ENCODE measurements at regions not wholly inside any gene's neighbourhood (a gene's known extent, or its start where the extent isn't known, plus 50 kb on each side); places are given as distances from the start of the nearest gene placed in this dataset.
"Not testable (repeated sequence)": the region's sequence is repeated elsewhere in the genome, so short reads cannot be mapped to it uniquely, and the experiment has no call there.

DNA sequence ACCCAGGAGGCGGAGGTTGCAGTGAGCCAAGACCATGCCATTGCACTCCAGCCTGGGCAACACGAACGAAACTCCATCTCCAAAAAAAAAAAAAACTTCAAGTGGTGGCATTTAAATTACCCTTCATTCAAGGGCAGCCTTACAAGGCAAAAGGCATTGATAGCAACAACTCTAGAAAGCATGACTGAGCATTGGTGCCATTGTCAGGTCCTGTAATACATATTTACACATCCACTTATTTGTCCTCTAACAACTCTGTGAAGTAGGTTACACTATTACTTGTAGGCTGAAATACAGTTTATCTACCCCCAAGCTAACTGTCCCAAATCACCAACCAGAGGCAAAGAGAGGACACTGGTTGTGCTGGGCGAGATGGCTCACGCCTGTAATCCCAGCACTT lies 52.7 kb upstream of the LARP1 start:
- TF ChIP-seq, protein P1, sequence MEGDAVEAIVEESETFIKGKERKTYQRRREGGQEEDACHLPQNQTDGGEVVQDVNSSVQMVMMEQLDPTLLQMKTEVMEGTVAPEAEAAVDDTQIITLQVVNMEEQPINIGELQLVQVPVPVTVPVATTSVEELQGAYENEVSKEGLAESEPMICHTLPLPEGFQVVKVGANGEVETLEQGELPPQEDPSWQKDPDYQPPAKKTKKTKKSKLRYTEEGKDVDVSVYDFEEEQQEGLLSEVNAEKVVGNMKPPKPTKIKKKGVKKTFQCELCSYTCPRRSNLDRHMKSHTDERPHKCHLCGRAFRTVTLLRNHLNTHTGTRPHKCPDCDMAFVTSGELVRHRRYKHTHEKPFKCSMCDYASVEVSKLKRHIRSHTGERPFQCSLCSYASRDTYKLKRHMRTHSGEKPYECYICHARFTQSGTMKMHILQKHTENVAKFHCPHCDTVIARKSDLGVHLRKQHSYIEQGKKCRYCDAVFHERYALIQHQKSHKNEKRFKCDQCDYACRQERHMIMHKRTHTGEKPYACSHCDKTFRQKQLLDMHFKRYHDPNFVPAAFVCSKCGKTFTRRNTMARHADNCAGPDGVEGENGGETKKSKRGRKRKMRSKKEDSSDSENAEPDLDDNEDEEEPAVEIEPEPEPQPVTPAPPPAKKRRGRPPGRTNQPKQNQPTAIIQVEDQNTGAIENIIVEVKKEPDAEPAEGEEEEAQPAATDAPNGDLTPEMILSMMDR (IDR thresholded peaks at IDR 0.05) = no peak
- H3K27ac Mint-ChIP-seq = no peak overlapping the region
- intact Hi-C loops (cut with micrococcal nuclease) = no loop called here
- DNase-seq (no peak), ATAC-seq (no peak)
- no peak overlapping the region for H3K4me3 Mint-ChIP-seq
- no peaks in the 10 kb centered on the region for H3K9me3 Mint-ChIP-seq
- ChIA-PET CTCF (no interaction called here), POLR2A (no interaction called here)
- H3K27me3 Mint-ChIP-seq = peaks cover 4% of the 10 kb centered on the region
- no peaks in the 10 kb centered on the region for H3K4me1 Mint-ChIP-seq (ENCODE audit: low read depth)
- no peaks in the 10 kb centered on the region for H3K36me3 Mint-ChIP-seq (ENCODE audit: low read depth)

DNA sequence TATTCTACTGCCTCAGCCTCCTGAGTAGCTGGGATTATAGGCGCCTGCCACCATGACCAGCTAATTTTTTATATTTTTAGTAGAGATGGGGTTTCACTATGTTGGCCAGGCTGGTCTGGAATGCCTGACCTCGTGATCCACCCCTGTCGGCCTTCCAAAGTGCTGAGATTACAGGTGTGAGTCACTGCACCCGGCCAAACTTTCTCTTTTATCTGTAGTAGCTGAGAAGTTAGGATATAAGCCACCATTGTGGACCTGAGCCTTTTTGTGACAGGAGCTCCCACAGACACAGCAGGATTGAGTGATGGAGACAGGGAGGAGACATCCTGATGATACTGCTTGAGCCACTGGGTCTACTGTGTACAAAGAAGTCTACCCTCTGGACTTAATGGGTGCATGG lies 53.5 kb upstream of the LARP1 start:
- H3K9me3 Mint-ChIP-seq; H3K27me3 Mint-ChIP-seq; CTCF ChIA-PET; intact Hi-C loops (cut with micrococcal nuclease); DNase-seq; H3K36me3 Mint-ChIP-seq (ENCODE audit: low read depth); H3K4me3 Mint-ChIP-seq; H3K27ac Mint-ChIP-seq; H3K4me1 Mint-ChIP-seq (ENCODE audit: low read depth); POLR2A ChIA-PET; ATAC-seq: not testable (repeated sequence)

DNA sequence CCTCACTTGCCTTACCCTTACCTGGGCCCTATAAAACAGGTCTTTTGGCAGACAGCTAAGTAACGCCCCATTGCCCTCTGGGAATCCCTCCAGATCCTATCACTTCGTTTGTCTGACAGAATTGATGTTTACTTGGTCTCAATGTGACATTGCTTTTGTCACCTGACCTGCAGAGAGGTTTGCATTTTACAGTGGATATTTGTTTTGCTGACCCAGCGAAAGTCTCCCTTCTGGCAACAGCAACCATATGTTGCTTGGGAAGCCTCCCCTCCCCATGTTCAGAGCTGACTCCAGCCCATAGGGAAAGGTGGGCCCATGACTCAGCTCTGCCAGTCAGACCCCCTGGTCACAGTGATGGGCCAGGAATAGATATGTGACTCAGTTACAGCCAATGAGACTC lies 54.0 kb upstream of the LARP1 start:
- DNase-seq = no peak
- intact Hi-C loops (cut with micrococcal nuclease) = no loop called here
- H3K4me3 Mint-ChIP-seq = no peak overlapping the region
- H3K4me1 Mint-ChIP-seq (ENCODE audit: low read depth) = no peaks in the 10 kb centered on the region
- CTCF ChIA-PET = no interaction called here
- POLR2A ChIA-PET = no interaction called here
- no peak for ATAC-seq
- no peaks in the 10 kb centered on the region for H3K36me3 Mint-ChIP-seq (ENCODE audit: low read depth)
- no peak overlapping the region for H3K27ac Mint-ChIP-seq
- TF ChIP-seq, protein P1 (IDR thresholded peaks at IDR 0.05) = no peak
- H3K27me3 Mint-ChIP-seq = peaks cover 4% of the 10 kb centered on the region
- H3K9me3 Mint-ChIP-seq = no peaks in the 10 kb centered on the region

DNA sequence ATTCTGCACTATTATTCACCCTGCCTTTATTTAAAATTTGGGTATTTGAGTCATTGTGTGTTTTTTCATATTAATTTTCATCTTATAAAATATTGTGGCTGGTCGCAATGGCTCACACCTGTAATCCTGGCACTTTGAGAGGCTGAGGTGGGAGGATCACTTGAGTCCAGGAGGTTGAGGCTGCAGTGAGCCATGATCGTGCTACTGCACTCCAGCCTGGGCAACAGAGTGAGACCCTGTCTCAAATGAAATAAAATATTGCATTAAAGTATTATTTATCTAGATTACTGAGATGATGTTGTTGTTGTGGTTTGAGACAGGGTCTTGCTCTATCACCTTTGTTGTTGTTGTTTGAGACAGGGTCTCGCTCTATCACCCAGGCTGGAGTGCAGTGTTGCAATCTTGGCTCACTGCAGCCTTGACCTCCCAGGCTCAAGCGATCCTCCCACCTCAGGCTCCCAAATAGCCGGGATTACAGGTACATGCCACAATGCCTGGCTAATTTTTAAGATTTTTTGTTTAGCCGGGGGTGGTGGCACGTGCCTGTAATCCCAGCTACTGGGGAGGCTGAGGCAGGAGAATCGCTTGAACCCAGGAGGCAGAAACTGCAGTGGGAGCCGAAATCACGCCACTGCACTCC lies 54.8 kb upstream of the LARP1 start:
- H3K36me3 Mint-ChIP-seq (ENCODE audit: low read depth); H3K27ac Mint-ChIP-seq; H3K4me1 Mint-ChIP-seq (ENCODE audit: low read depth); H3K9me3 Mint-ChIP-seq; ATAC-seq; H3K4me3 Mint-ChIP-seq; DNase-seq; intact Hi-C loops (cut with micrococcal nuclease); POLR2A ChIA-PET; H3K27me3 Mint-ChIP-seq; CTCF ChIA-PET: not testable (repeated sequence)

DNA sequence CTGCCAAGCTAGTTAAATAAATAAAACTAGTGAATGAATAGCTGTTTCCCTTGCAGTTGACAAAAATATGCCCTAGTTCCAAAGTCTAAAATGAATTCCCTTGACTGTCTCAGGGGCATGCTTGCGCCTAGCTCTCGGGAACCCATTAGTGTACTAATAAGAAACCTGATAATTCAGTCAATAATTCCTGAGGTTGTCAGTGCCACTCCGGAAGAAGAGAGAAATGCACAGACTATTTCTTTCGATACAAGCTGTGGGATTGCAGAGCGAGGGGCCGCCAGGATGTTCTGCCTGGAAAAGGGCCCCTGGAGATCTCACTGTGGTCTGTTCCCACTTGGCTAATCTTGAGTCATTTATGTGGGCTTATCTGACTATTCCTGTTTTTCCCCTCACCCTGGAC lies 56.4 kb upstream of the LARP1 start:
- ChIA-PET POLR2A (no interaction called here), CTCF (no interaction called here)
- no peak for ATAC-seq
- Mint-ChIP-seq H3K4me1 (ENCODE audit: low read depth) (no peaks in the 10 kb centered on the region), H3K27me3 (peaks cover 4% of the 10 kb centered on the region), H3K9me3 (no peaks in the 10 kb centered on the region), H3K36me3 (ENCODE audit: low read depth) (no peaks in the 10 kb centered on the region), H3K4me3 (no peak overlapping the region), H3K27ac (no peak overlapping the region)
- intact Hi-C loops (cut with micrococcal nuclease) = no loop called here
- TF ChIP-seq, protein P1 (IDR thresholded peaks at IDR 0.05) = no peak
- no peak for DNase-seq

DNA sequence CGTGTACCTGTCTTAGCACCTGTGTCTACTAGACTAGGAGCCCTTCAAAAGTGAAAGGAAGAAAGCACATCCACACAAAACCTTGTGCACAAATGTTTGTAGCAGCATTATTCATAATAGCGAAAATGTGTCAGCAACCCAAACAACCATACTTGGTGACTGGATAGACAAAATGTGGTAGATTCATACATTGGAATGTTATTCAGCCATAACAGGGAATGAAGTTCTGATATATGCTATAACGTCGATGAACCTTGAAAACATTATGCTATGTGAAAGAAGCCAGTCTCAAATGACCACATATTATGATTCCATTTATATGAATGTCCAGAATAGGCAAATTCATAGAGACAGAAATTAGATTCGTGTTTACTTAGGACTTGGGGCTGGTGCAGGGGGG lies 57.8 kb upstream of the LARP1 start:
- Mint-ChIP-seq H3K36me3 (ENCODE audit: low read depth) (no peaks in the 10 kb centered on the region), H3K27me3 (peaks cover 5% of the 10 kb centered on the region), H3K27ac (no peak overlapping the region), H3K4me3 (no peak overlapping the region), H3K9me3 (no peaks in the 10 kb centered on the region), H3K4me1 (ENCODE audit: low read depth) (no peaks in the 10 kb centered on the region)
- DNase-seq (no peak), ATAC-seq (no peak)
- CTCF ChIA-PET = no interaction called here
- POLR2A ChIA-PET = no interaction called here
- TF ChIP-seq, protein P1 (IDR thresholded peaks at IDR 0.05) = no peak
- intact Hi-C loops (cut with micrococcal nuclease) = no loop called here
